ENCODE measurements at regions not wholly inside any gene's neighbourhood (a gene's known extent, or its start where the extent isn't known, plus 50 kb on each side); places are given as distances from the start of the nearest gene placed in this dataset.

- peaks cover 6 to 15% (median 7%) of the 10 kb centered on the region in 5 donors for H3K9me3 Mint-ChIP-seq
- no peak overlapping the region for H3K27ac Mint-ChIP-seq
- Histone ChIP-seq H3K27ac (ENCODE audit: low read depth, low read length) (no peak overlapping the region), H3K4me3 (ENCODE audit: low read length) (no peak overlapping the region), H3K9me3 (ENCODE audit: low read length) (peaks cover 7% of the 10 kb centered on the region), H3K27me3 (ENCODE audit: insufficient read depth, low read length, poor library complexity, severe bottlenecking) (no peaks in the 10 kb centered on the region), H3K36me3 (ENCODE audit: insufficient read depth, low read length) (no peaks in the 10 kb centered on the region), H3K4me1 (ENCODE audit: insufficient read depth, low read length) (no peaks in the 10 kb centered on the region)
- ChIA-PET POLR2A (no interaction called here), CTCF (no interaction called here)
- no peak overlapping the region for H3K4me3 Mint-ChIP-seq
- no peaks in the 10 kb centered on the region for H3K36me3 Mint-ChIP-seq
- no peaks in the 10 kb centered on the region for H3K27me3 Mint-ChIP-seq
- DNase-seq: no peak
- no peaks in the 10 kb centered on the region for H3K4me1 Mint-ChIP-seq
Observed at GRCh38 chr6:147805155-147805554, 296.7 kb downstream of the SAMD5 start.

GRCh38 chr6:147806697-147807096, 298.2 kb downstream of the SAMD5 start:
- Mint-ChIP-seq H3K4me1 (no peaks in the 10 kb centered on the region), H3K36me3 (no peaks in the 10 kb centered on the region), H3K27ac (no peak overlapping the region), H3K9me3 (peaks cover 5 to 12% (median 7%) of the 10 kb centered on the region in 5 donors), H3K4me3 (no peak overlapping the region), H3K27me3 (no peaks in the 10 kb centered on the region)
- Histone ChIP-seq H3K27ac (ENCODE audit: low read depth, low read length) (no peak overlapping the region), H3K9me3 (ENCODE audit: low read length) (peaks cover 7% of the 10 kb centered on the region), H3K4me3 (ENCODE audit: low read length) (no peak overlapping the region), H3K36me3 (ENCODE audit: insufficient read depth, low read length) (no peaks in the 10 kb centered on the region), H3K27me3 (ENCODE audit: insufficient read depth, low read length, poor library complexity, severe bottlenecking) (no peaks in the 10 kb centered on the region), H3K4me1 (ENCODE audit: insufficient read depth, low read length) (no peaks in the 10 kb centered on the region)
- CTCF ChIA-PET: no interaction called here
- no peak for DNase-seq
- POLR2A ChIA-PET: no interaction called here

GRCh38 chr6:147808640-147809039, 300.1 kb downstream of the SAMD5 start:
- Histone ChIP-seq H3K4me3 (ENCODE audit: low read length) (no peak overlapping the region), H3K27me3 (ENCODE audit: insufficient read depth, low read length, poor library complexity, severe bottlenecking) (no peaks in the 10 kb centered on the region), H3K4me1 (ENCODE audit: insufficient read depth, low read length) (no peaks in the 10 kb centered on the region), H3K9me3 (ENCODE audit: low read length) (peaks cover 7% of the 10 kb centered on the region), H3K27ac (ENCODE audit: low read depth, low read length) (no peak overlapping the region), H3K36me3 (ENCODE audit: insufficient read depth, low read length) (no peaks in the 10 kb centered on the region)
- H3K4me1 Mint-ChIP-seq: no peaks in the 10 kb centered on the region
- H3K9me3 Mint-ChIP-seq: peaks cover 5 to 12% (median 7%) of the 10 kb centered on the region in 5 donors
- no peak for DNase-seq
- ChIA-PET CTCF (no interaction called here), POLR2A (no interaction called here)
- no peak overlapping the region for H3K27ac Mint-ChIP-seq
- H3K4me3 Mint-ChIP-seq: no peak overlapping the region
- no peaks in the 10 kb centered on the region for H3K36me3 Mint-ChIP-seq
- no peaks in the 10 kb centered on the region for H3K27me3 Mint-ChIP-seq

- POLR2A ChIA-PET: no interaction called here
- Histone ChIP-seq H3K9me3 (ENCODE audit: low read length) (peaks cover 3% of the 10 kb centered on the region), H3K27me3 (ENCODE audit: insufficient read depth, low read length, poor library complexity, severe bottlenecking) (no peaks in the 10 kb centered on the region), H3K4me1 (ENCODE audit: insufficient read depth, low read length) (no peaks in the 10 kb centered on the region), H3K4me3 (ENCODE audit: low read length) (no peak overlapping the region), H3K36me3 (ENCODE audit: insufficient read depth, low read length) (no peaks in the 10 kb centered on the region), H3K27ac (ENCODE audit: low read depth, low read length) (no peak overlapping the region)
- DNase-seq: no peak
- Mint-ChIP-seq H3K36me3 (no peaks in the 10 kb centered on the region), H3K4me3 (no peak overlapping the region), H3K27me3 (peaks cover 0 to 2% of the 10 kb centered on the region in 2 donors), H3K4me1 (no peaks in the 10 kb centered on the region), H3K27ac (no peak overlapping the region), H3K9me3 (peaks cover 0 to 5% (median 0%) of the 10 kb centered on the region in 5 donors)
- CTCF ChIA-PET: no interaction called here
Observed at GRCh38 chr6:147811913-147812629, 303.6 kb downstream of the SAMD5 start.

GRCh38 chr6:147817042-147817689, 308.7 kb downstream of the SAMD5 start:
- POLR2A ChIA-PET: no interaction called here
- Histone ChIP-seq H3K27me3 (ENCODE audit: insufficient read depth, low read length, poor library complexity, severe bottlenecking) (no peaks in the 10 kb centered on the region), H3K27ac (ENCODE audit: low read depth, low read length) (no peak overlapping the region), H3K36me3 (ENCODE audit: insufficient read depth, low read length) (no peaks in the 10 kb centered on the region), H3K4me1 (ENCODE audit: insufficient read depth, low read length) (no peaks in the 10 kb centered on the region), H3K4me3 (ENCODE audit: low read length) (no peak overlapping the region), H3K9me3 (ENCODE audit: low read length) (no peaks in the 10 kb centered on the region)
- no peaks in the 10 kb centered on the region for H3K9me3 Mint-ChIP-seq
- CTCF ChIA-PET: no interaction called here
- H3K27ac Mint-ChIP-seq: no peak overlapping the region
- H3K4me3 Mint-ChIP-seq: no peak overlapping the region
- H3K4me1 Mint-ChIP-seq: no peaks in the 10 kb centered on the region
- H3K27me3 Mint-ChIP-seq: peaks cover 0 to 2% of the 10 kb centered on the region in 2 donors
- no peak for DNase-seq
- H3K36me3 Mint-ChIP-seq: no peaks in the 10 kb centered on the region

- H3K27ac Mint-ChIP-seq: no peak overlapping the region
- H3K4me1 Mint-ChIP-seq: no peaks in the 10 kb centered on the region
- ChIA-PET CTCF (no interaction called here), POLR2A (no interaction called here)
- no peak overlapping the region for H3K27ac ChIP-seq (ENCODE audit: low read depth, low read length)
- H3K36me3 Mint-ChIP-seq: no peaks in the 10 kb centered on the region
- H3K4me3 Mint-ChIP-seq: no peak overlapping the region
- no peaks in the 10 kb centered on the region for H3K36me3 ChIP-seq (ENCODE audit: insufficient read depth, low read length)
- H3K9me3 ChIP-seq (ENCODE audit: low read length): no peaks in the 10 kb centered on the region
- H3K27me3 ChIP-seq (ENCODE audit: insufficient read depth, low read length, poor library complexity, severe bottlenecking): no peaks in the 10 kb centered on the region
- peaks cover 0 to 3% (median 0%) of the 10 kb centered on the region in 5 donors for H3K9me3 Mint-ChIP-seq
- no peak for DNase-seq
- no peaks in the 10 kb centered on the region for H3K27me3 Mint-ChIP-seq
- no peaks in the 10 kb centered on the region for H3K4me1 ChIP-seq (ENCODE audit: insufficient read depth, low read length)
- no peak overlapping the region for H3K4me3 ChIP-seq (ENCODE audit: low read length)
Observed at GRCh38 chr6:147820520-147820919, 312.0 kb downstream of the SAMD5 start.

GRCh38 chr6:147821295-147821897, 312.9 kb downstream of the SAMD5 start:
- ChIA-PET CTCF (no interaction called here), POLR2A (no interaction called here)
- Histone ChIP-seq H3K9me3 (ENCODE audit: low read length) (no peaks in the 10 kb centered on the region), H3K27me3 (ENCODE audit: insufficient read depth, low read length, poor library complexity, severe bottlenecking) (no peaks in the 10 kb centered on the region), H3K36me3 (ENCODE audit: insufficient read depth, low read length) (no peaks in the 10 kb centered on the region), H3K4me1 (ENCODE audit: insufficient read depth, low read length) (no peaks in the 10 kb centered on the region), H3K4me3 (ENCODE audit: low read length) (no peak overlapping the region), H3K27ac (ENCODE audit: low read depth, low read length) (no peak overlapping the region)
- Mint-ChIP-seq H3K9me3 (peaks cover 0 to 3% (median 0%) of the 10 kb centered on the region in 5 donors), H3K27me3 (no peaks in the 10 kb centered on the region), H3K36me3 (no peaks in the 10 kb centered on the region), H3K27ac (no peak overlapping the region), H3K4me3 (no peak overlapping the region), H3K4me1 (no peaks in the 10 kb centered on the region)
- no peak for DNase-seq

- POLR2A ChIA-PET: no interaction called here
- Mint-ChIP-seq H3K36me3 (no peaks in the 10 kb centered on the region), H3K27me3 (no peaks in the 10 kb centered on the region), H3K4me3 (no peak overlapping the region), H3K27ac (no peak overlapping the region), H3K4me1 (no peaks in the 10 kb centered on the region), H3K9me3 (peaks cover 0 to 3% (median 0%) of the 10 kb centered on the region in 5 donors)
- DNase-seq: no peak
- no peaks in the 10 kb centered on the region for H3K36me3 ChIP-seq (ENCODE audit: insufficient read depth, low read length)
- H3K27ac ChIP-seq (ENCODE audit: low read depth, low read length): no peak overlapping the region
- H3K27me3 ChIP-seq (ENCODE audit: insufficient read depth, low read length, poor library complexity, severe bottlenecking): no peaks in the 10 kb centered on the region
- no peak overlapping the region for H3K4me3 ChIP-seq (ENCODE audit: low read length)
- H3K4me1 ChIP-seq (ENCODE audit: insufficient read depth, low read length): no peaks in the 10 kb centered on the region
- CTCF ChIA-PET: no interaction called here
- H3K9me3 ChIP-seq (ENCODE audit: low read length): no peaks in the 10 kb centered on the region
Observed at GRCh38 chr6:147823936-147824335, 315.4 kb downstream of the SAMD5 start.

All from CD8-positive, alpha-beta memory T cell (primary cell).